NCI-H2029 treated with DMSO at 0.1 percent for 48 hours (cell line): ENCODE measurements at regions not wholly inside any gene's neighbourhood (a gene's known extent, or its start where the extent isn't known, plus 50 kb on each side); places are given as distances from the start of the nearest gene placed in this dataset.
"Not testable (repeated sequence)": the region's sequence is repeated elsewhere in the genome, so short reads cannot be mapped to it uniquely, and the experiment has no call there.

Experiments
- DNase-seq: peaks from one replicate; lab custom pipeline; 2025; lab: John Stamatoyannopoulos, UW

GRCh38 chr9:97176206-97176605, 131.3 kb upstream of the CCDC180 start:
- DNase-seq: no peak

DNA sequence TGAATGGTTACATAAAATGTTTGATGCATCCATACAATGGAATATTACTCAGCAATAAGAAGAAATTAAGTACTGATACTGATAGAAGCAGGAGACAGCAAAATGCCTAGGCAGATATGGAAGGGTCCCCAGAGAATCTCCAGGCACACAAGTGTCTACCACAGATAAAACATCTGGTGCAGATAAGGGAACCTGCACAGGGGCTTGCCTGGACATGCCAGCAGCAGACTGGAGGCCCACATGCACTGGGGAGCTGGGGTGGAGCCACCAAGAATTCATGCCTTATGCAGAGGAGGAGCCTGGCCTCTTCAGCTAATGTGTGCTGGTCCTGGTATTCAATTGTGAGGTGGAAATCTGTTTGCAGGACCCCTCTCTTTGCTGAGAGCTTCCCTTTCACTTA, 129.2 kb upstream of the CTSV start:
- not testable (repeated sequence) for DNase-seq

DNA sequence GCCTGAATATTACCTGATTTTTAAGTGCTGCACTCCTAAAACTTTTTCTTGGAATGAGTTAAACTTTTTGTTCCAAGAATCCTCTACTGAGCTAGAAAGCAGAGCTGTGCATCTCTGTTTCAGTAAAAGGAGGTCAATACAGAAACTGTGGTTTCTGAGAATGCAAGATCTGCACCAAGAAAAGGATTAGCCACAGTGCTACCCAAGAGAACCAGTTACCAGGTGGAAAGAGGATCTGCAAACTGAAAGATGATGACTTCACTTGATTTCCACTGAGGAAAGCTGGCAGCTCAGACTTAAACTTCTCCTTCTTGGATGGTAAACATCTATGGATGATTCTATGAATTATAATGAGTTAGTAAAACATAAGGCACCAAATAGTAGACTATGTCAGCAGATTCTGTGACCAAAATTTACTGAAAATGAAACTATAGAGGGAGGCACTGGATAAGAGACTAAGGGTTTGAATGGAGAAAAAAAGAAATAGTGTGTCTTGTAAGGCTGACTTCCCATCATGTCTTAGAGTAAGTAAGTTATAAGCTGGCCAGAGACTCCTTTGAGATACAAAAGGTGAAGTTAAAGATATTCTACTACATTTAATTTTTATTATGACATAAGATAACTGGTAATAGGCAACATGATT, 127.7 kb upstream of the CTSV start:
- DNase-seq: not testable (repeated sequence)

DNA sequence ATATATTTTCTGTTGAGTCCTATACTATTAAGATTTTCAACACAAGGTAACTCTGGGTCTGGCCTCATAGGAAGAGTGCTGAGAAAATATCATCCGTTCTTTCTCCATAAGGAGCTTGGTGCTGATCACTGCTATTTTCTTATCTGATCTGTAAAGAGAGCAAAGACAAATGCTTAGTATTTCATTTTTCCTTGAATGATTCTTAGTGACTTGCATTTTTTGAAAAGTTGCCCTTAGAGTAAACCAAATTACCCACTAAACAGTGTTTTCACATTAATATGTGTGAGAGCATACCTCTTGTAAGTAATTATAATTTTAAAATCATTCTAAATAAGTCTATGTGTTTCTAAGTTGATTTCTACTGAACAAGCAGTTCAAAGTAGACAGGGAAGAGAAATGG, 121.3 kb upstream of the CTSV start:
- DNase-seq: no peak

DNA sequence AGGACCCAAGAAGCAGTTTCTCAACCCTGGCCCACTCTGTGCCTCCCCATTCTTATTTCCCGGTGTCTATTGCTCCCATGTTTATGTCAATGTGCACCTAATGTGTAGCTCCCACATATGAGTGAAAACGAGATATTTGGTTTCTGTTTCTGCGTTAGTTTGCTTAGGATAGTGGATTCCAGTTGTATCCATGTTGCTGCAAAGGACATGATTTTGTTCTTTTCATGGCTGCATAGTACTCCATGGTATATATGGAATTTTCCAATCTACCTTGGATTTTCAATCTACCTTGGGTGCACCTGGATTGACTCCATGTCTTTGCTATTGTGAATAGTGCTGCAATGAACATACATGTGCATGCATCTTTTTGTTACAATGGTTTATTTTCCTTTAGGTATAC, 119.8 kb upstream of the CTSV start:
- not testable (repeated sequence) for DNase-seq

- DNase-seq: not testable (repeated sequence)
These were observed 116.5 kb upstream of the CTSV start for GRCh38 chr9:97155441-97155840.

GRCh38 chr9:97153967-97154366, 115.0 kb upstream of the CTSV start:
- DNase-seq: no peak

DNA sequence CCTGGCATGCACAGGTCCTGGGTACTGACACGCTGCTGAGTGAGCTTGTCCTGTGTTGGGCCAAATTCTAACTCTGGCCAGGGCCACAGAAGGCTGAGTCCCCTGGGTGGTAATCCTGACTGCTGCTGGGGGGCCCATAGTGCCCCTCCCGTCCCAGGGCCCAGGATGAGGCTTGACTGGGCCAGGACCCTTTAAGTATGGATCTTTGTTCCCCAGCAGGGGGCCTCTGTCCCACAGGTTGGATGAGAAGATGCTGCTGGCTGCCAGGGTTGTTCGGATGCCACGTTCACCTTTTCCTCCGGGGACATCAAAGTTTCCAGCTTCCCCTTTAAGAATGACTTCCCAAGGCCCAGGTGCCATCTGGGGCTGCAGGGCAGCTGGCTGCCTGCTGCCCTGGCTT, 114.2 kb upstream of the CTSV start:
- DNase-seq: not testable (repeated sequence)

DNA sequence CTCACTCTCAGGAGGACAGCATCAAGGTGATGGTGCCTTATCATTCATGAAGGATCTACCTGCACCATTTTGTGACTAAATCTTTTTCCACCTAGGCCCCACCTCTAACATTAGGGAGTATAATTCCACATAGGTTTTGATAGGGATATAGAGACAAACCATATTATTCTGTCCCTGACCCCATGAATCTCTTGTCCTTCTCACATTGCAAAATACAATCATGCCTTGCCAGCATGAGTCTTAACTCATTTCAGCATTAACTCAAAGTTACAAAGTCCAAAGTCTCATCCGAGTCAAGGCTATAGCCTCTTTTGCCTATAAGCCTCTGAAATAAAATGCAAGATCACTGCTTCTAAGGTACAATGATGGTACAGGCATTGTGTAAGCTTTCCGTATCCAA, 111.5 kb upstream of the CTSV start:
- DNase-seq: not testable (repeated sequence)

DNA sequence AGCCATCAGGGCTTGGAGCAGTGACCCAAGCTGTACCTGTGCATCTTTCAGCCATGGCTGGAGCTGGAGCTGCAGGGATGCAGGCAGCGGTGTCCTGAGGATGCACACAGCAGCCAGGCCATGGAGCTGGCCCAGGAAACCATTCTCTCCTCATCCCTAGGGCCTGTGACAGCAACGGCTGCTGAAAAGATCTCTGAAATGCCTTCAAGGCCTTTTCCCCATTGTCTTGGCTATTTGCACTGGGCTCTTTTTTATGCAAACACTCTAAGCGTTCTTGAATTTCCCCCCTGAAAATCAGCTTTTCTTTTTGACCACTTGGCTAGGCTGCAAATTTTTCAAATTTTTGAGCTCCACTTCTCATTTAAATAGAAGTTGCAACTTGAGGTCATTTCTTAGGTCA, 109.5 kb upstream of the CTSV start:
- DNase-seq: not testable (repeated sequence)

- DNase-seq: not testable (repeated sequence)
These were observed 106.7 kb upstream of the CTSV start for GRCh38 chr9:97145680-97146079.

DNA sequence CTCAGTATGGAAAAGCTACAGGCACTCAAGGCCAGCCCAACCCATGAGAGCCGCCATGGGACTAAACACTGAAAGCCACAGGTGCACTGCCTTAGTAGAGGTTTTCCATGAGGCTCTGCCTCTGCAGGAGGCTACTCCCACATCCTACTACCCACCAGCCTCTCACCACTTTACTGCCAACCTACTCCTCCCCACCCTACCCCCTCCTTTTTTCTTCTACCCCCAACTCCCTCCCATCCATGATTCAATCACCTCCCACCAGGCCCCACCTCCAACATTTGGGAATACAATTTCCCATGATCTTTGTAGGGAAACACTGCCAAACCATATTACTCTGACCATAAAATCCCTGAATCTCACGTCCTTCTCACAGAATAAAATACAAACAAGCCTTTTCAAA, 101.6 kb upstream of the CTSV start:
- DNase-seq: no peak

GRCh38 chr9:97136421-97136820, 97.5 kb upstream of the CTSV start:
- DNase-seq: no peak

GRCh38 chr9:97133966-97134365, 95.0 kb upstream of the CTSV start:
- DNase-seq: not testable (repeated sequence)

GRCh38 chr9:97132865-97133264, 93.9 kb upstream of the CTSV start:
- DNase-seq: no peak

DNA sequence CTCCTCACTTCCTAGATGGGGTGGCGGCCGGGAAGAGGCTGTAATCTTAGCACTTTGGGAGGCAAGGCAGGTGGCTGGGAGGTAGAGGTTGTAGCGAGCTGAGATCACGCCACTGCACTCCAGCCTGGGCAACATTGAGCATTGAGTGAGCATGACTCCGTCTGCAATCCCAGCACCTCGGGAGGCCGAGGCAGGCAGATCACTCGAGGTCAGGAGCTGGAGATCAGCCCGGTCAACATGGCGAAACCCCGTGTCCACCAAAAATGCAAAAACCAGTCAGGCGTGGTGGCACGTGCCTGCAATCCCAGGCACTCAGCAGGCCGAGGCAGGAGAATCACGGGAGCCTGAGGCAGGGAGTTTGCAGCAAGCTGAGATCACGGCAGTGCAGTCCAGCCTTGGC, 91.9 kb upstream of the CTSV start:
- not testable (repeated sequence) for DNase-seq

- not testable (repeated sequence) for DNase-seq
These were observed 91.4 kb upstream of the CTSV start for GRCh38 chr9:97130387-97130786.

GRCh38 chr9:97128919-97129318, 90.0 kb upstream of the CTSV start:
- no peak for DNase-seq

- no peak for DNase-seq
These were observed 85.3 kb upstream of the CTSV start for GRCh38 chr9:97124256-97124655.

GRCh38 chr9:97110696-97111095, 71.8 kb upstream of the CTSV start:
- no peak for DNase-seq

GRCh38 chr9:97109194-97109811, 70.4 kb upstream of the CTSV start:
- peak; percentile 24 for DNase-seq

GRCh38 chr9:97105220-97105619, 66.3 kb upstream of the CTSV start:
- not testable (repeated sequence) for DNase-seq

GRCh38 chr9:97103613-97104383, 64.9 kb upstream of the CTSV start:
- DNase-seq: peak; percentile 43
